B cell (primary cell): ENCODE measurements at regions not wholly inside any gene's neighbourhood (a gene's known extent, or its start where the extent isn't known, plus 50 kb on each side); places are given as distances from the start of the nearest gene placed in this dataset.

Experiments
- CTCF ChIP-seq: fragments of 200-600 bp; IDR thresholded peaks from one replicate; pipeline ENCODE4 v1.8.0; 2022; ENCODE audit warnings: antibody characterized with exemption, mild to moderate bottlenecking
- EZH2 ChIP-seq: IDR thresholded peaks from 2 replicates; pipeline ENCODE4 v1.6.1; 2012; ENCODE audit warnings: borderline replicate concordance, low read depth, mild to moderate bottlenecking, moderate library complexity, low read length; ENCODE audit not compliant: insufficient read depth, poor library complexity, severe bottlenecking

- TF ChIP-seq CTCF (peak; percentile 8), EZH2 (no peak)
Measured at GRCh38 chr10:28837613-28838390, 160.5 kb downstream of the BAMBI start.
